ENCODE measurements at regions not wholly inside any gene's neighbourhood (a gene's known extent, or its start where the extent isn't known, plus 50 kb on each side); places are given as distances from the start of the nearest gene placed in this dataset.

GRCh38 chr16:72664509-72665408 is 383.2 kb downstream of the ZFHX3 start:
- TF ChIP-seq POLR2AphosphoS5 (IDR thresholded peaks at IDR 0.05) (peak; percentile 15 to 47), CTCF (IDR thresholded peaks at IDR 0.05) (peak in 2 of 6 experiments; percentile 13 to 26), POLR2A (IDR thresholded peaks at IDR 0.05) (peak in 2 of 4 donors; percentile 17 to 39)

Data from upper lobe of left lung (tissue), 4 donors.